MM.1S (cell line): ENCODE measurements at regions not wholly inside any gene's neighbourhood (a gene's known extent, or its start where the extent isn't known, plus 50 kb on each side); places are given as distances from the start of the nearest gene placed in this dataset.

Source experiments
- DNase-seq: peaks from one replicate; pipeline ENCODE4 v3.0.0-alpha.2; 2015
- H2AFZ ChIP-seq: fragments of 300-600 bp; sonication (generic); 2 replicates; pipeline ENCODE4 v1.6.0; 2016; ENCODE audit warnings: antibody characterized with exemption, low read length
- H3F3A ChIP-seq: fragments of 300-600 bp; sonication (generic); 2 replicates; pipeline ENCODE4 v1.6.1; 2016; ENCODE audit warnings: mild to moderate bottlenecking, antibody characterized with exemption, low read length, moderate library complexity, mixed read lengths; ENCODE audit not compliant: insufficient read depth
- H3K27ac ChIP-seq: fragments of 300-600 bp; sonication (generic); 2 replicates; pipeline ENCODE4 v1.5.1; 2016; ENCODE audit warnings: mild to moderate bottlenecking, low read length
- H3K27me3 ChIP-seq: fragments of 300-600 bp; sonication (generic); replicated peaks from 2 replicates; pipeline ENCODE4 v1.6.0; 2016; ENCODE audit warnings: low read length; ENCODE audit not compliant: insufficient read depth
- H3K36me3 ChIP-seq: fragments of 300-600 bp; sonication (generic); replicated peaks from 2 replicates; pipeline ENCODE4 v1.6.1; 2016; ENCODE audit warnings: mild to moderate bottlenecking, low read length, mixed read lengths; ENCODE audit not compliant: insufficient read depth
- H3K4me1 ChIP-seq: fragments of 300-600 bp; sonication (generic); 2 replicates; pipeline ENCODE4 v1.6.1; 2016; ENCODE audit warnings: low read length, mixed read lengths
- H3K4me2 ChIP-seq: fragments of 300-600 bp; sonication (generic); 2 replicates; pipeline ENCODE4 v1.6.0; 2016; ENCODE audit warnings: low read depth, low read length
- H3K4me3 ChIP-seq: fragments of 300-600 bp; sonication (generic); 2 replicates; pipeline ENCODE4 v1.5.1; 2016; ENCODE audit warnings: low read length, mixed read lengths
- H3K79me2 ChIP-seq: fragments of 300-600 bp; sonication (generic); 2 replicates; pipeline ENCODE4 v1.6.1; 2016; ENCODE audit warnings: mixed run types, low read length, mixed read lengths
- H3K9ac ChIP-seq: fragments of 300-600 bp; sonication (generic); 2 replicates; pipeline ENCODE4 v1.6.1; 2016; ENCODE audit warnings: low read length, mixed read lengths
- H3K9me2 ChIP-seq: fragments of 300-600 bp; sonication (generic); replicated peaks from 2 replicates; pipeline ENCODE4 v1.6.1; 2016; ENCODE audit warnings: mild to moderate bottlenecking, low read length, mixed read lengths; ENCODE audit not compliant: insufficient read depth
- H3K9me3 ChIP-seq: fragments of 300-600 bp; sonication (generic); replicated peaks from 2 replicates; pipeline ENCODE4 v1.6.1; 2016; ENCODE audit warnings: mild to moderate bottlenecking, low read length, mixed read lengths; ENCODE audit not compliant: insufficient read depth
- H4K20me1 ChIP-seq: fragments of 300-600 bp; sonication (generic); 2 replicates; pipeline ENCODE4 v1.6.1; 2016; ENCODE audit warnings: mild to moderate bottlenecking, low read length, moderate library complexity, mixed read lengths; ENCODE audit not compliant: insufficient read depth
- EZH2 ChIP-seq: fragments of 300-600 bp; sonication (generic); optimal IDR thresholded peaks from 2 replicates; pipeline ENCODE3; 2017; ENCODE audit warnings: low read depth, mild to moderate bottlenecking, antibody characterized with exemption, low read length, mixed read lengths
- EZH2phosphoT487 ChIP-seq: fragments of 300-600 bp; sonication (generic); IDR thresholded peaks from 2 replicates; pipeline ENCODE4 v1.6.1; 2018; ENCODE audit warnings: antibody characterized with exemption, low read length
- TF ChIP-seq, protein P1 (sequence below): fragments of 300-600 bp; sonication (generic); IDR thresholded peaks from 2 replicates; pipeline ENCODE4 v1.5.1; 2016; ENCODE audit warnings: antibody characterized with exemption, low read length, mixed read lengths

DNA sequence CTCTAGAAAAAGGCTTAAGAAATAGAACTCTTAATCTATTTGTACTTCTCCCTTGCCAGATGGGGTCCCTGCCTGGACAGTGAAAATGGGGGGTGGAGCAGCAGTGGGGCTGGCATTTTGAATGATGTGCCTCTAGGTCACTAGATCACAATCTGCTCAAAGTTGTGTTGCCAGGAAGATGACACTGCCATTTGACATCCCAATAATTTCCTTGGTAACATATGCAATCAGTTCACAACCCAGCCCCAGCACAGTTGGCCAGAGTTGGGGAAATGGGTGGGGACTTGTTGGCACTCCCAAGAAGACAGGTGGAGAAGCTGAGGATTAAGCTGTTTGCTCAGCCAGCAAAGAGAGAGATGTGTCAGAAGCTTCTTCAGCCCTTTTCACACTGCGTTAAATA lies 558.3 kb upstream of the KLHL29 start:
- Histone ChIP-seq H3K79me2 (no peaks in the 10 kb centered on the region), H3K27me3 (no peaks in the 10 kb centered on the region), H4K20me1 (no peaks in the 10 kb centered on the region), H3K9ac (no peak overlapping the region), H3K4me1 (peaks cover 17% of the 10 kb centered on the region), H3K27ac (no peak overlapping the region), H2AFZ (no peak overlapping the region), H3K4me2 (no peak overlapping the region), H3K36me3 (no peaks in the 10 kb centered on the region), H3F3A (peaks cover 3% of the 10 kb centered on the region), H3K9me3 (no peaks in the 10 kb centered on the region), H3K9me2 (no peaks in the 10 kb centered on the region), H3K4me3 (no peak overlapping the region)
- DNase-seq = no peak
- TF ChIP-seq EZH2phosphoT487 (no peak), EZH2 (no peak)
- TF ChIP-seq, protein P1, sequence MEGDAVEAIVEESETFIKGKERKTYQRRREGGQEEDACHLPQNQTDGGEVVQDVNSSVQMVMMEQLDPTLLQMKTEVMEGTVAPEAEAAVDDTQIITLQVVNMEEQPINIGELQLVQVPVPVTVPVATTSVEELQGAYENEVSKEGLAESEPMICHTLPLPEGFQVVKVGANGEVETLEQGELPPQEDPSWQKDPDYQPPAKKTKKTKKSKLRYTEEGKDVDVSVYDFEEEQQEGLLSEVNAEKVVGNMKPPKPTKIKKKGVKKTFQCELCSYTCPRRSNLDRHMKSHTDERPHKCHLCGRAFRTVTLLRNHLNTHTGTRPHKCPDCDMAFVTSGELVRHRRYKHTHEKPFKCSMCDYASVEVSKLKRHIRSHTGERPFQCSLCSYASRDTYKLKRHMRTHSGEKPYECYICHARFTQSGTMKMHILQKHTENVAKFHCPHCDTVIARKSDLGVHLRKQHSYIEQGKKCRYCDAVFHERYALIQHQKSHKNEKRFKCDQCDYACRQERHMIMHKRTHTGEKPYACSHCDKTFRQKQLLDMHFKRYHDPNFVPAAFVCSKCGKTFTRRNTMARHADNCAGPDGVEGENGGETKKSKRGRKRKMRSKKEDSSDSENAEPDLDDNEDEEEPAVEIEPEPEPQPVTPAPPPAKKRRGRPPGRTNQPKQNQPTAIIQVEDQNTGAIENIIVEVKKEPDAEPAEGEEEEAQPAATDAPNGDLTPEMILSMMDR = no peak

DNA sequence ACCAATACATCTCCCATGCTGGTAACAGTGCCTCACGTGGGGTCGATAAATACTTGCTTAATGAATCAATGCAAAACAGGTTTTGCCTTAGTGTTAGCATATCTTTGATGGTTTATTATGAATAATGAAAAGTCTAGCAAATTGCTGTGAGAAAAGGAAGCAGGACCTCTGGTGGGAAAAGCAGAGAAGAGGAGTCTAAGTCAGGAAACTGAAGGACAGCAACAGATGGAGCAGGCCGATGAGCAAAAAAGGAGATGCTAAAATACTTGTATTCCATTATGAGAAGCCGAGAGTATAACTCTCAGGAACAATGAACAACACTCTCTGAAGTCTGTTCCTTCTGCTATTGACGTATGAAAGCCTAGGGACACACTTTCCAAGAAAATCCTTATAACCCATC lies 555.2 kb upstream of the KLHL29 start:
- Histone ChIP-seq H3K27ac (no peak overlapping the region), H3F3A (no peaks in the 10 kb centered on the region), H3K79me2 (no peaks in the 10 kb centered on the region), H3K4me2 (no peak overlapping the region), H3K4me1 (no peaks in the 10 kb centered on the region), H4K20me1 (no peaks in the 10 kb centered on the region), H2AFZ (no peak overlapping the region), H3K9me2 (no peaks in the 10 kb centered on the region), H3K9me3 (no peaks in the 10 kb centered on the region), H3K27me3 (no peaks in the 10 kb centered on the region), H3K9ac (no peak overlapping the region), H3K4me3 (no peak overlapping the region), H3K36me3 (no peaks in the 10 kb centered on the region)
- DNase-seq = no peak
- TF ChIP-seq, protein P1 = no peak
- TF ChIP-seq EZH2 (no peak), EZH2phosphoT487 (no peak)

DNA sequence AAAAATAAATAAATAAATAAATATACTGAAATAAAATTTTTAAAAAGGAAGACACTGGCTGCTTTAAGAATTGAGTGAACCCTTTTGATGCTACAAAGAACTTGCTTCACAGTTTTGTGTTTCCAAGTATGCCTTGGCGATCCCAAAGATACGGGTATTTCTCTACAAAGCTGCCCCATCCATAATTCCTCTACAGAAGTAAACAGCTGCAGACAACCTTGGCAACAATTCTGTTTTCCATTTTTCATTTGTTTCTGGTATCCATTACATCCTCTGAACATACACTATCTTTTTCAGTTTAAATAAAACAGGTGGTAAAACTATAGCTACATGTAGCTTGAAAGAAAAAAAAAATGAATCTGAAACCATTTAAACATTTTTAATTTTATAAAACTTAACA lies 552.8 kb upstream of the KLHL29 start:
- no peak for DNase-seq
- Histone ChIP-seq H3K36me3 (no peaks in the 10 kb centered on the region), H3F3A (no peaks in the 10 kb centered on the region), H4K20me1 (no peaks in the 10 kb centered on the region), H2AFZ (no peak overlapping the region), H3K4me3 (no peak overlapping the region), H3K9me3 (no peaks in the 10 kb centered on the region), H3K79me2 (no peaks in the 10 kb centered on the region), H3K4me2 (no peak overlapping the region), H3K9ac (no peak overlapping the region), H3K9me2 (no peaks in the 10 kb centered on the region), H3K27me3 (no peaks in the 10 kb centered on the region), H3K4me1 (no peaks in the 10 kb centered on the region), H3K27ac (no peak overlapping the region)
- TF ChIP-seq EZH2 (no peak), EZH2phosphoT487 (no peak)
- TF ChIP-seq, protein P1 = no peak
